Natural killer cell (primary cell): ENCODE measurements at regions not wholly inside any gene's neighbourhood (a gene's known extent, or its start where the extent isn't known, plus 50 kb on each side); places are given as distances from the start of the nearest gene placed in this dataset.

Experiments used
- ATAC-seq, 3 donors: fragments of 150-1000 bp in 2 of 3; fragments of 200-7000 bp in 1 of 3; cut with Tn5 transposase; 1 replicate in 1 of 3; 2 replicates in 2 of 3; pipeline ENCODE4 v1.10.0; 2021; ENCODE audit warnings: mild to moderate bottlenecking in 2 of 3, moderate library complexity in 2 of 3
- DNase-seq, 2 donors: peaks; one replicate each; pipeline versions ENCODE4 v3.0.0 to v3.0.0-alpha.2; 2013 to 2021; ENCODE audit warnings: mixed read lengths in 1 of 2
- H3K27ac ChIP-seq: one replicate; pipeline ENCODE4 v1.5.1; 2013; ENCODE audit warnings: mild to moderate bottlenecking, low read length
- H3K27me3 ChIP-seq: one replicate; pipeline ENCODE4 v1.6.1; 2013; ENCODE audit warnings: low read length; ENCODE audit not compliant: control insufficient read depth, insufficient read depth
- H3K36me3 ChIP-seq: one replicate; pipeline ENCODE4 v1.6.1; 2013; ENCODE audit warnings: low read length; ENCODE audit not compliant: control insufficient read depth, insufficient read depth
- H3K4me1 ChIP-seq: one replicate; pipeline ENCODE4 v1.6.1; 2013; ENCODE audit warnings: low read length; ENCODE audit not compliant: control insufficient read depth, insufficient read depth
- H3K4me3 ChIP-seq: one replicate; pipeline ENCODE4 v1.5.1; 2013; ENCODE audit warnings: low read length
- H3K9me3 ChIP-seq: one replicate; pipeline ENCODE4 v1.6.1; 2013; ENCODE audit warnings: low read length; ENCODE audit not compliant: control insufficient read depth, insufficient read depth
- H3K27ac Mint-ChIP-seq, 2 donors: one replicate each; pipeline ENCODE4 v1.8.0; 2022; ENCODE audit warnings: mild to moderate bottlenecking in 2 of 2, mixed read lengths in 2 of 2, moderate library complexity in 1 of 2
- H3K27me3 Mint-ChIP-seq, 2 donors: one replicate each; pipeline ENCODE4 v1.8.0; 2022; ENCODE audit warnings: low read depth in 2 of 2, mixed read lengths in 2 of 2
- H3K36me3 Mint-ChIP-seq: one replicate; pipeline ENCODE4 v1.8.0; 2022; ENCODE audit warnings: mixed read lengths
- H3K4me1 Mint-ChIP-seq, 2 donors: one replicate each; pipeline ENCODE4 v1.8.0; 2022; ENCODE audit warnings: mixed read lengths in 2 of 2
- H3K4me3 Mint-ChIP-seq: one replicate; pipeline ENCODE4 v1.8.0; 2022; ENCODE audit warnings: mild to moderate bottlenecking, moderate library complexity, mixed read lengths
- H3K9me3 Mint-ChIP-seq, 2 donors: one replicate each; pipeline ENCODE4 v1.8.0; 2022; ENCODE audit warnings: mixed read lengths in 2 of 2
- CTCF ChIP-seq: fragments of 200-600 bp; IDR thresholded peaks from one replicate; pipeline ENCODE4 v1.8.0; 2022; ENCODE audit warnings: antibody characterized with exemption
- WGBS: methylation state at CpG from one replicate; pipeline ENCODE4 v1.1.7; 2013; ENCODE audit warnings: missing lambda C conversion rate; ENCODE audit not compliant: insufficient coverage; 5-methylcytosine and 5-hydroxymethylcytosine counted together
- intact Hi-C: fragments of 100-400 bp; cut with micrococcal nuclease; formaldehyde crosslinking; loops from one replicate; pipeline ENCODE4 v1.14.2; 2022

- ATAC-seq (no peak), DNase-seq (no peak)
- no peaks in the 10 kb centered on the region for H3K36me3 ChIP-seq
- no peak overlapping the region for H3K4me3 Mint-ChIP-seq
- H3K4me1 Mint-ChIP-seq = no peaks in the 10 kb centered on the region
- H3K4me3 ChIP-seq = no peak overlapping the region
- no peak for TF ChIP-seq CTCF
- H3K27ac Mint-ChIP-seq = no peak overlapping the region
- H3K27me3 ChIP-seq = no peaks in the 10 kb centered on the region
- H3K9me3 Mint-ChIP-seq = peaks cover 16 to 21% of the 10 kb centered on the region in 2 donors
- H3K4me1 ChIP-seq = no peaks in the 10 kb centered on the region
- no peak overlapping the region for H3K27ac ChIP-seq
- intact Hi-C loops = no loop called here
- no peaks in the 10 kb centered on the region for H3K27me3 Mint-ChIP-seq
- no peaks in the 10 kb centered on the region for H3K9me3 ChIP-seq
- H3K36me3 Mint-ChIP-seq = no peaks in the 10 kb centered on the region
- 72% methylated on average over 4 of the region's 4 CpGs for WGBS
Observed at GRCh38 chr2:125746321-125747164, 909.4 kb upstream of the GYPC start.

- Mint-ChIP-seq H3K4me3 (no peak overlapping the region), H3K9me3 (peaks cover 15 to 21% of the 10 kb centered on the region in 2 donors), H3K36me3 (no peaks in the 10 kb centered on the region), H3K27me3 (no peaks in the 10 kb centered on the region), H3K4me1 (no peaks in the 10 kb centered on the region), H3K27ac (no peak overlapping the region)
- no peak for TF ChIP-seq CTCF
- intact Hi-C loops = no loop called here
- H3K36me3 ChIP-seq = no peaks in the 10 kb centered on the region
- ATAC-seq (no peak), DNase-seq (no peak)
- H3K4me3 ChIP-seq = no peak overlapping the region
- H3K4me1 ChIP-seq = no peaks in the 10 kb centered on the region
- H3K27ac ChIP-seq = no peak overlapping the region
- no peaks in the 10 kb centered on the region for H3K27me3 ChIP-seq
- H3K9me3 ChIP-seq = no peaks in the 10 kb centered on the region
Observed at GRCh38 chr2:125747165-125747425, 908.9 kb upstream of the GYPC start.

DNA sequence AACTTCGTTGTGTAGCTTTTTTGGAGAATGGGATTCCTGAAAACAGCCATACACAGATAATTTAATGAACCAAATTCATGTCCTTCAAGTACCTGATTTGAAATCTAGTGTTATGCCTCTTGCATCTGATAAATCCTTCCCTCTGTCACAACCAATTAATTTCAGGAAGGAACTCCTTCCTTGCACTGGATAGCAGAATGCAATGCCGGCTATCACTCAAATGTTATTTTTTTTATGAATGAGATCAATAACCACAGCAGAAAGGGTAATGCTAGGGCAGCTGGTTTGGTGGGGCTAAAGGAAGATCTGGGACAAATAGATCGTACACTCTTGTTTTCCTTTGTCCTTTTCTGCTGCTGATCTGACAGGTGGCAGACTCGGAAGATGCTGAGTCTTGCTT is 899.5 kb upstream of the GYPC start:
- no peak for TF ChIP-seq CTCF
- DNase-seq (no peak), ATAC-seq (no peak)
- no peaks in the 10 kb centered on the region for H3K9me3 ChIP-seq
- 75% methylated on average over 4 of the region's 4 CpGs for WGBS
- no peaks in the 10 kb centered on the region for H3K27me3 ChIP-seq
- H3K27ac ChIP-seq = no peak overlapping the region
- intact Hi-C loops = no loop called here
- H3K4me3 ChIP-seq = no peak overlapping the region
- Mint-ChIP-seq H3K4me1 (no peaks in the 10 kb centered on the region), H3K36me3 (no peaks in the 10 kb centered on the region), H3K4me3 (no peak overlapping the region), H3K27ac (no peak overlapping the region), H3K27me3 (no peaks in the 10 kb centered on the region), H3K9me3 (peaks cover 10 to 13% of the 10 kb centered on the region in 2 donors)
- no peaks in the 10 kb centered on the region for H3K36me3 ChIP-seq
- H3K4me1 ChIP-seq = no peaks in the 10 kb centered on the region

DNA sequence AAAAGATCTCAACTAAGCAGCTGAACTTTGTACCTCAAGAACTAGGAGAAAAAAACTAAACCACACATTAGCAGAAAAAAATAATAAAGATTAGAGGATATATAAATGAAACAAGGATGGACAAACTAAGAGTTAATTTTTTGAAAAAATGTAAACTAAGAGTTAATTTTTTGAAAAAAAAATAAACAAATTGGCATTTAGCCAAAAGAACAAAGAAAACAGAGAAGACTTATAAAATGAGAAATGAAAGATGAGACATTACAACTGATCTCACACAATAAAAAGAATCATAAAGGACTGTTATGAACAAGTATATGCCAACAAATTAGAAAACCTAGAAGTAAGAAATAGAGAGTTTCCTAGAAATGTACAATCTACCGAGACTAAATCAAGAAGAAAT is 859.2 kb upstream of the GYPC start:
- intact Hi-C loops = no loop called here
- no peaks in the 10 kb centered on the region for H3K9me3 ChIP-seq
- ATAC-seq = no peak
- no peaks in the 10 kb centered on the region for H3K36me3 ChIP-seq
- H3K4me3 ChIP-seq = no peak overlapping the region
- Mint-ChIP-seq H3K4me3 (no peak overlapping the region), H3K27ac (no peak overlapping the region), H3K4me1 (no peaks in the 10 kb centered on the region), H3K27me3 (no peaks in the 10 kb centered on the region), H3K9me3 (peaks cover 11 to 21% of the 10 kb centered on the region in 2 donors), H3K36me3 (no peaks in the 10 kb centered on the region)
- H3K27ac ChIP-seq = no peak overlapping the region
- no CpG with 5 or more reads among the region's 1 CpG for WGBS
- no peak for DNase-seq
- H3K27me3 ChIP-seq = no peaks in the 10 kb centered on the region
- no peaks in the 10 kb centered on the region for H3K4me1 ChIP-seq
- no peak for TF ChIP-seq CTCF
